Breast epithelium (tissue), 4 donors: ENCODE measurements at regions not wholly inside any gene's neighbourhood (a gene's known extent, or its start where the extent isn't known, plus 50 kb on each side); places are given as distances from the start of the nearest gene placed in this dataset.

Experiments used
- DNase-seq, 2 donors: peaks; one replicate each; pipeline ENCODE4 v3.0.0-alpha.2; 2019; ENCODE audit warnings: low spot score in 2 of 2
- H3K27ac ChIP-seq, 2 donors: fragments of 200-600 bp; sonication (generic) in 1 of 2; one replicate each; pipeline ENCODE4 v1.5.1; 2016 to 2019; ENCODE audit warnings: mild to moderate bottlenecking in 1 of 2
- H3K27me3 ChIP-seq, 2 donors: fragments of 200-600 bp; sonication (generic) in 1 of 2; one replicate each; pipeline versions ENCODE4 v1.5.1 to v1.6.0; 2017 to 2019; ENCODE audit warnings: control low read depth in 1 of 2, mild to moderate bottlenecking in 1 of 2
- H3K36me3 ChIP-seq: fragments of 200-600 bp; one replicate; pipeline ENCODE4 v1.5.1; 2019
- H3K4me1 ChIP-seq, 2 donors: fragments of 200-600 bp; sonication (generic); one replicate each; pipeline ENCODE4 v1.5.1; 2016 to 2019; ENCODE audit warnings: control low read depth in 1 of 2
- H3K4me3 ChIP-seq, 3 donors: fragments of 200-600 bp; sonication (generic); 1 replicate in 2 of 3; 2 replicates in 1 of 3; pipeline ENCODE4 v1.5.1; 2016 to 2019; ENCODE audit warnings: mild to moderate bottlenecking in 3 of 3, moderate library complexity in 2 of 3
- H3K9me3 ChIP-seq, 2 donors: fragments of 200-600 bp; sonication (generic) in 1 of 2; one replicate each; pipeline ENCODE4 v1.5.1; 2016 to 2019; ENCODE audit warnings: control low read depth in 1 of 2
- CTCF ChIP-seq, 3 donors: fragments of 450-650 bp; IDR thresholded peaks; one replicate each; pipeline ENCODE4 v1.5.1; 2016 to 2017; ENCODE audit warnings: antibody characterized with exemption in 3 of 3, mild to moderate bottlenecking in 3 of 3, moderate library complexity in 3 of 3
- POLR2A ChIP-seq: fragments of 450-650 bp; IDR thresholded peaks from one replicate; pipeline ENCODE4 v1.6.1; 2016; ENCODE audit warnings: antibody characterized with exemption, mild to moderate bottlenecking, moderate library complexity
- POLR2AphosphoS5 ChIP-seq, 3 donors: sonication (generic); formaldehyde crosslinking; IDR thresholded peaks; one replicate each; pipeline ENCODE4 v1.6.1; 2017; ENCODE audit warnings: antibody characterized with exemption in 3 of 3
- intact Hi-C: fragments of 100-400 bp; cut with DNase I; formaldehyde crosslinking; loops from one replicate; pipeline ENCODE4 v1.15.1; 2023; ENCODE audit warnings: low total_unique reads

GRCh38 chr3:161794551-161794950 lies 297.9 kb downstream of the OTOL1 start:
- no peak for DNase-seq
- Histone ChIP-seq H3K4me1 (no peaks in the 10 kb centered on the region), H3K36me3 (no peaks in the 10 kb centered on the region), H3K27ac (no peak overlapping the region), H3K27me3 (no peaks in the 10 kb centered on the region), H3K9me3 (no peaks in the 10 kb centered on the region), H3K4me3 (no peak overlapping the region)
- intact Hi-C loops: no loop called here
- TF ChIP-seq POLR2A: no peak
- TF ChIP-seq CTCF (IDR thresholded peaks at IDR 0.05): no peak
- TF ChIP-seq POLR2AphosphoS5 (IDR thresholded peaks at IDR 0.05): no peak

- Histone ChIP-seq H3K27me3 (no peaks in the 10 kb centered on the region), H3K36me3 (no peaks in the 10 kb centered on the region), H3K4me1 (no peaks in the 10 kb centered on the region), H3K4me3 (no peak overlapping the region), H3K27ac (no peak overlapping the region), H3K9me3 (no peaks in the 10 kb centered on the region)
- TF ChIP-seq CTCF (IDR thresholded peaks at IDR 0.05) (no peak), POLR2A (no peak), POLR2AphosphoS5 (IDR thresholded peaks at IDR 0.05) (no peak)
- no peak for DNase-seq
- intact Hi-C loops: no loop called here
Observed at GRCh38 chr3:161796312-161796711, 299.7 kb downstream of the OTOL1 start.

GRCh38 chr3:161796780-161797179 lies 300.2 kb downstream of the OTOL1 start:
- no peak overlapping the region for H3K4me3 ChIP-seq
- H3K9me3 ChIP-seq: no peaks in the 10 kb centered on the region
- H3K36me3 ChIP-seq: no peaks in the 10 kb centered on the region
- DNase-seq: no peak
- intact Hi-C loops: no loop called here
- TF ChIP-seq POLR2A (no peak), POLR2AphosphoS5 (IDR thresholded peaks at IDR 0.05) (no peak), CTCF (IDR thresholded peaks at IDR 0.05) (no peak)
- no peak overlapping the region for H3K27ac ChIP-seq
- no peaks in the 10 kb centered on the region for H3K27me3 ChIP-seq
- H3K4me1 ChIP-seq: no peaks in the 10 kb centered on the region

GRCh38 chr3:161798016-161798415 lies 301.4 kb downstream of the OTOL1 start:
- no peak for DNase-seq
- no peaks in the 10 kb centered on the region for H3K9me3 ChIP-seq
- H3K27ac ChIP-seq: no peak overlapping the region
- TF ChIP-seq CTCF (IDR thresholded peaks at IDR 0.05) (no peak), POLR2A (no peak), POLR2AphosphoS5 (IDR thresholded peaks at IDR 0.05) (no peak)
- no peak overlapping the region for H3K4me3 ChIP-seq
- no peaks in the 10 kb centered on the region for H3K4me1 ChIP-seq
- no peaks in the 10 kb centered on the region for H3K36me3 ChIP-seq
- intact Hi-C loops: no loop called here
- no peaks in the 10 kb centered on the region for H3K27me3 ChIP-seq

- H3K36me3 ChIP-seq: no peaks in the 10 kb centered on the region
- TF ChIP-seq POLR2A (no peak), CTCF (IDR thresholded peaks at IDR 0.05) (no peak), POLR2AphosphoS5 (IDR thresholded peaks at IDR 0.05) (no peak)
- no peaks in the 10 kb centered on the region for H3K27me3 ChIP-seq
- DNase-seq: no peak
- no peak overlapping the region for H3K27ac ChIP-seq
- no peaks in the 10 kb centered on the region for H3K4me1 ChIP-seq
- intact Hi-C loops: no loop called here
- no peak overlapping the region for H3K4me3 ChIP-seq
- no peaks in the 10 kb centered on the region for H3K9me3 ChIP-seq
Observed at GRCh38 chr3:161800985-161801559, 304.5 kb downstream of the OTOL1 start.
